OCI-LY3 (cell line): ENCODE measurements at regions not wholly inside any gene's neighbourhood (a gene's known extent, or its start where the extent isn't known, plus 50 kb on each side); places are given as distances from the start of the nearest gene placed in this dataset.

Experiments
- EZH2phosphoT487 ChIP-seq: fragments of 200-600 bp; shearing (Covaris generic); IDR thresholded peaks from 2 replicates; pipeline ENCODE4 v1.6.1; 2018; ENCODE audit warnings: antibody characterized with exemption, mixed run types, low read depth
- TF ChIP-seq, protein P1 (sequence below): fragments of 200-600, 300-600 bp; sonication (generic); IDR thresholded peaks from 2 replicates; pipeline ENCODE4 v1.5.1; 2014; ENCODE audit warnings: antibody characterized with exemption, low read length, low read depth

DNA sequence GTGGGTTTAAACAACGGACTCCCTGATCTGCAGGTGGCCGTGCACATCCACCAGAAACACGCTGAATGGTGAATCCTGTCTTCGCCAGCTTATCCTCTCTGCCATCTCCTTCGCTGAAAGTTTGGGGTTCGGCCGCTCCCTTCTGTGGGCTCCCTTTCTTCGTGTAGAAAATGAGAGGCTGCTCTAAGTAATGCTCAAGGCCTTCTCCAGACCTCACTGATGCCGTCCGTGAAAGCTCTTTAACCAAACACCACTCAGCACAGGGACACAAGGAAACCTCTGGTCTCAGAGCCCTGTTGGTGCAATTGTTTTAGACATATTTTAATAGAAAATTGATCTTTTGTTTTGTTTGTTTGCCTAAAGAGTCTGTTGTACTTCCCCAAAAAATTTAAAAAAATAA is 596.5 kb downstream of the IRX1 start:
- TF ChIP-seq, protein P1, sequence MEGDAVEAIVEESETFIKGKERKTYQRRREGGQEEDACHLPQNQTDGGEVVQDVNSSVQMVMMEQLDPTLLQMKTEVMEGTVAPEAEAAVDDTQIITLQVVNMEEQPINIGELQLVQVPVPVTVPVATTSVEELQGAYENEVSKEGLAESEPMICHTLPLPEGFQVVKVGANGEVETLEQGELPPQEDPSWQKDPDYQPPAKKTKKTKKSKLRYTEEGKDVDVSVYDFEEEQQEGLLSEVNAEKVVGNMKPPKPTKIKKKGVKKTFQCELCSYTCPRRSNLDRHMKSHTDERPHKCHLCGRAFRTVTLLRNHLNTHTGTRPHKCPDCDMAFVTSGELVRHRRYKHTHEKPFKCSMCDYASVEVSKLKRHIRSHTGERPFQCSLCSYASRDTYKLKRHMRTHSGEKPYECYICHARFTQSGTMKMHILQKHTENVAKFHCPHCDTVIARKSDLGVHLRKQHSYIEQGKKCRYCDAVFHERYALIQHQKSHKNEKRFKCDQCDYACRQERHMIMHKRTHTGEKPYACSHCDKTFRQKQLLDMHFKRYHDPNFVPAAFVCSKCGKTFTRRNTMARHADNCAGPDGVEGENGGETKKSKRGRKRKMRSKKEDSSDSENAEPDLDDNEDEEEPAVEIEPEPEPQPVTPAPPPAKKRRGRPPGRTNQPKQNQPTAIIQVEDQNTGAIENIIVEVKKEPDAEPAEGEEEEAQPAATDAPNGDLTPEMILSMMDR = no peak
- no peak for TF ChIP-seq EZH2phosphoT487
